ENCODE measurements at regions not wholly inside any gene's neighbourhood (a gene's known extent, or its start where the extent isn't known, plus 50 kb on each side); places are given as distances from the start of the nearest gene placed in this dataset.

GRCh38 chr6:164276211-164276610 lies 861.7 kb downstream of the QKI start:
- no peak for TF ChIP-seq CTCF (conservative IDR thresholded peaks at IDR 0.05; ENCODE audit: low read length)
- no peak for TF ChIP-seq EZH2phosphoT487 (IDR thresholded peaks at IDR 0.05; ENCODE audit: borderline replicate concordance)
